Activated CD8-positive, alpha-beta memory T cell treated with anti-CD3 and anti-CD28 coated beads for 48 hours (primary cell): ENCODE measurements at regions not wholly inside any gene's neighbourhood (a gene's known extent, or its start where the extent isn't known, plus 50 kb on each side); places are given as distances from the start of the nearest gene placed in this dataset.

ENCODE experiments used
- DNase-seq, 3 experiments: peaks; one replicate each; pipeline ENCODE4 v3.0.0-alpha.2; 2020; ENCODE audit warnings: low read depth in 2 of 3, low spot score in 2 of 3

GRCh38 chr1:117678246-117678977 lies 72.6 kb downstream of the TENT5C start:
- DNase-seq = no peak

GRCh38 chr1:117679299-117679698 lies 73.5 kb downstream of the TENT5C start:
- no peak for DNase-seq

- no peak for DNase-seq
These were observed 74.0 kb downstream of the TENT5C start for GRCh38 chr1:117679868-117680267.

- no peak for DNase-seq
These were observed 74.6 kb downstream of the TENT5C start for GRCh38 chr1:117680316-117681002.

- DNase-seq = no peak
These were observed 75.4 kb downstream of the TENT5C start for GRCh38 chr1:117681093-117681900.

- DNase-seq = no peak
These were observed 76.0 kb downstream of the TENT5C start for GRCh38 chr1:117681901-117682250.

GRCh38 chr1:117682372-117682771 lies 76.5 kb downstream of the TENT5C start:
- DNase-seq = no peak

- no peak for DNase-seq
These were observed 77.9 kb downstream of the TENT5C start for GRCh38 chr1:117683571-117684285.

GRCh38 chr1:117685936-117686806 lies 80.3 kb downstream of the TENT5C start:
- no peak for DNase-seq

GRCh38 chr1:117686907-117687306 lies 81.1 kb downstream of the TENT5C start:
- no peak for DNase-seq

GRCh38 chr1:117689997-117690625 lies 84.3 kb downstream of the TENT5C start:
- no peak for DNase-seq

- DNase-seq = no peak
These were observed 86.1 kb downstream of the TENT5C start for GRCh38 chr1:117691942-117692341.

- no peak for DNase-seq
These were observed 88.7 kb downstream of the TENT5C start for GRCh38 chr1:117694543-117694942.

GRCh38 chr1:117695796-117696490 lies 90.1 kb downstream of the TENT5C start:
- DNase-seq = no peak

- DNase-seq = no peak
These were observed 90.7 kb downstream of the TENT5C start for GRCh38 chr1:117696561-117696960.

GRCh38 chr1:117697220-117697781 lies 91.5 kb downstream of the TENT5C start:
- no peak for DNase-seq

- DNase-seq = no peak
These were observed 92.7 kb downstream of the TENT5C start for GRCh38 chr1:117698398-117699160.

GRCh38 chr1:117699953-117700352 lies 94.1 kb downstream of the TENT5C start:
- no peak for DNase-seq
